DOHH2 (cell line): ENCODE measurements at regions not wholly inside any gene's neighbourhood (a gene's known extent, or its start where the extent isn't known, plus 50 kb on each side); places are given as distances from the start of the nearest gene placed in this dataset.

Experiments used
- EZH2phosphoT487 ChIP-seq: fragments of 200-600 bp; sonication (generic); IDR thresholded peaks from 2 replicates; pipeline ENCODE4 v1.6.1; 2017; ENCODE audit warnings: borderline replicate concordance, mild to moderate bottlenecking, antibody characterized with exemption, low read length, moderate library complexity, mixed read lengths
- TF ChIP-seq, protein P1 (sequence below): fragments of 200-600 bp; sonication (generic); IDR thresholded peaks from one replicate; pipeline ENCODE4 v1.5.1; 2014; ENCODE audit warnings: antibody characterized with exemption, mild to moderate bottlenecking, low read depth, low read length; ENCODE audit not compliant: poor library complexity, severe bottlenecking

- TF ChIP-seq, protein P1, sequence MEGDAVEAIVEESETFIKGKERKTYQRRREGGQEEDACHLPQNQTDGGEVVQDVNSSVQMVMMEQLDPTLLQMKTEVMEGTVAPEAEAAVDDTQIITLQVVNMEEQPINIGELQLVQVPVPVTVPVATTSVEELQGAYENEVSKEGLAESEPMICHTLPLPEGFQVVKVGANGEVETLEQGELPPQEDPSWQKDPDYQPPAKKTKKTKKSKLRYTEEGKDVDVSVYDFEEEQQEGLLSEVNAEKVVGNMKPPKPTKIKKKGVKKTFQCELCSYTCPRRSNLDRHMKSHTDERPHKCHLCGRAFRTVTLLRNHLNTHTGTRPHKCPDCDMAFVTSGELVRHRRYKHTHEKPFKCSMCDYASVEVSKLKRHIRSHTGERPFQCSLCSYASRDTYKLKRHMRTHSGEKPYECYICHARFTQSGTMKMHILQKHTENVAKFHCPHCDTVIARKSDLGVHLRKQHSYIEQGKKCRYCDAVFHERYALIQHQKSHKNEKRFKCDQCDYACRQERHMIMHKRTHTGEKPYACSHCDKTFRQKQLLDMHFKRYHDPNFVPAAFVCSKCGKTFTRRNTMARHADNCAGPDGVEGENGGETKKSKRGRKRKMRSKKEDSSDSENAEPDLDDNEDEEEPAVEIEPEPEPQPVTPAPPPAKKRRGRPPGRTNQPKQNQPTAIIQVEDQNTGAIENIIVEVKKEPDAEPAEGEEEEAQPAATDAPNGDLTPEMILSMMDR = no peak
- no peak for TF ChIP-seq EZH2phosphoT487
Measured at GRCh38 chr4:130333241-130333759, 1237.3 kb downstream of the C4orf33 start.
